LNCaP clone FGC (cell line): ENCODE measurements at regions not wholly inside any gene's neighbourhood (a gene's known extent, or its start where the extent isn't known, plus 50 kb on each side); places are given as distances from the start of the nearest gene placed in this dataset.
"Not testable (repeated sequence)": the region's sequence is repeated elsewhere in the genome, so short reads cannot be mapped to it uniquely, and the experiment has no call there.

Experiments used
- DNase-seq: peaks from one replicate; pipeline ENCODE4 v3.0.0-alpha.2; 2011; ENCODE audit warnings: low read depth
- H3K4me3 ChIP-seq: 2 replicates; pipeline ENCODE4 v1.5.1; 2011; ENCODE audit warnings: mild to moderate bottlenecking, low read depth, low read length, control low read depth
- CTCF ChIP-seq: IDR thresholded peaks from 2 replicates; pipeline ENCODE4 v1.5.1; 2012; ENCODE audit warnings: mild to moderate bottlenecking; ENCODE audit not compliant: control insufficient read depth, insufficient read depth; ENCODE audit errors: extremely low read depth

GRCh38 chr1:4133939-4134321 lies 233.9 kb upstream of the C1orf174 start:
- H3K4me3 ChIP-seq: no peak overlapping the region
- no peak for TF ChIP-seq CTCF
- no peak for DNase-seq

GRCh38 chr1:4135853-4136252 lies 235.8 kb upstream of the C1orf174 start:
- not testable (repeated sequence) for DNase-seq, H3K4me3 ChIP-seq

GRCh38 chr1:4137621-4138415 lies 237.7 kb upstream of the C1orf174 start:
- H3K4me3 ChIP-seq: no peak overlapping the region
- DNase-seq: no peak
- no peak for TF ChIP-seq CTCF

GRCh38 chr1:4139646-4140045 lies 239.6 kb upstream of the C1orf174 start:
- TF ChIP-seq CTCF: no peak
- no peak for DNase-seq
- H3K4me3 ChIP-seq: no peak overlapping the region

GRCh38 chr1:4140241-4140640 lies 240.2 kb upstream of the C1orf174 start:
- no peak for DNase-seq
- H3K4me3 ChIP-seq: no peak overlapping the region
- no peak for TF ChIP-seq CTCF

GRCh38 chr1:4140821-4141220 lies 240.7 kb upstream of the C1orf174 start:
- DNase-seq: no peak
- TF ChIP-seq CTCF: no peak
- H3K4me3 ChIP-seq: no peak overlapping the region

- no peak for TF ChIP-seq CTCF
- no peak overlapping the region for H3K4me3 ChIP-seq
- no peak for DNase-seq
Measured at GRCh38 chr1:4144349-4144971, 244.4 kb upstream of the C1orf174 start.
